Transverse colon (tissue), 4 donors: ENCODE measurements at regions not wholly inside any gene's neighbourhood (a gene's known extent, or its start where the extent isn't known, plus 50 kb on each side); places are given as distances from the start of the nearest gene placed in this dataset.

Source experiments
- CTCF ChIP-seq, 5 experiments: fragments of 200-600 bp in 3 of 5; fragments of 450-650 bp in 2 of 5; sonication (generic) in 3 of 5; IDR thresholded peaks; 1 replicate in 2 of 5; 2 replicates in 3 of 5; pipeline ENCODE4 v1.5.1; 2016 to 2017; ENCODE audit warnings: antibody characterized with exemption in 5 of 5, inconsistent platforms in 3 of 5, mild to moderate bottlenecking in 2 of 5, moderate library complexity in 1 of 5
- POLR2A ChIP-seq: fragments of 450-650 bp; IDR thresholded peaks from one replicate; pipeline ENCODE4 v1.6.1; 2016; ENCODE audit warnings: antibody characterized with exemption, mild to moderate bottlenecking, moderate library complexity
- POLR2AphosphoS5 ChIP-seq, 3 donors: sonication (generic); formaldehyde crosslinking; IDR thresholded peaks; one replicate each; pipeline ENCODE4 v1.6.1; 2016; ENCODE audit warnings: antibody characterized with exemption in 3 of 3

GRCh38 chr13:55255236-55255635 is 1885.5 kb upstream of the PRR20A start:
- TF ChIP-seq CTCF (IDR thresholded peaks at IDR 0.05) (no peak), POLR2A (no peak), POLR2AphosphoS5 (IDR thresholded peaks at IDR 0.05) (no peak)
